Astrocyte of the spinal cord (primary cell): ENCODE measurements at regions not wholly inside any gene's neighbourhood (a gene's known extent, or its start where the extent isn't known, plus 50 kb on each side); places are given as distances from the start of the nearest gene placed in this dataset.
"Not testable (repeated sequence)": the region's sequence is repeated elsewhere in the genome, so short reads cannot be mapped to it uniquely, and the experiment has no call there.

Experiments used
- DNase-seq: peaks from one replicate; pipeline ENCODE4 v3.0.0; 2011; ENCODE audit warnings: low read depth, low spot score
- H3K4me3 ChIP-seq: 2 replicates; pipeline ENCODE4 v1.5.1; 2011; ENCODE audit warnings: low read depth, mild to moderate bottlenecking, low read length, moderate library complexity
- CTCF ChIP-seq: IDR thresholded peaks from 2 replicates; pipeline ENCODE4 v1.5.1; 2012; ENCODE audit warnings: low read depth, mild to moderate bottlenecking, low read length, inconsistent platforms
- in situ Hi-C: cut with HindIII; loops from 2 replicates; pipeline ENCODE4 v1.10.0; 2017; ENCODE audit warnings: low sequenced_read_pairs

- H3K4me3 ChIP-seq, result no peak overlapping the region
- DNase-seq, result no peak
- in situ Hi-C loops, result no loop called here
- TF ChIP-seq CTCF, result no peak
Measured at GRCh38 chr4:96390404-96390803, 550.5 kb downstream of the PDHA2 start.

- DNase-seq, result no peak
- in situ Hi-C loops, result no loop called here
- TF ChIP-seq CTCF, result no peak
- H3K4me3 ChIP-seq, result no peak overlapping the region
Measured at GRCh38 chr4:96395747-96396146, 555.9 kb downstream of the PDHA2 start.

DNA sequence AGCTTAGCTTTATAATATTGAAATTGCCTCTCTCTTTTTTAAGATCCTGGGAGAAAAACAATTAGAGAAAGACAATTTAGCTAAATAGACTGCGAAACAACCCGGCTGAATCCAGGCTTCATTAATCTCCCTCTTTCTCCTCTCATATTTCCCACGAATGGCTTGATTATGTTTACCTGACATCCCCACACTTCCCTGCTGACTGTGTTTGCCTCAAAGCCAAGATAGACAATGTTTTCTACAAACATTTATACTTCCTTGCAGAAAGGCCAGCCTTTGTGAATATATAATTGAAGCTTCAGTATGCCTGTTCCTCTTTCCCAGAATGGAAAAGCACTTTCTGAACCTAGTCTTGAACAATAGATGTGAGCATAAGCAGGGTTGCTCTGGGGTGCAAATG, 566.8 kb downstream of the PDHA2 start:
- in situ Hi-C loops, result no loop called here
- H3K4me3 ChIP-seq, result no peak overlapping the region
- no peak for DNase-seq
- no peak for TF ChIP-seq CTCF

DNA sequence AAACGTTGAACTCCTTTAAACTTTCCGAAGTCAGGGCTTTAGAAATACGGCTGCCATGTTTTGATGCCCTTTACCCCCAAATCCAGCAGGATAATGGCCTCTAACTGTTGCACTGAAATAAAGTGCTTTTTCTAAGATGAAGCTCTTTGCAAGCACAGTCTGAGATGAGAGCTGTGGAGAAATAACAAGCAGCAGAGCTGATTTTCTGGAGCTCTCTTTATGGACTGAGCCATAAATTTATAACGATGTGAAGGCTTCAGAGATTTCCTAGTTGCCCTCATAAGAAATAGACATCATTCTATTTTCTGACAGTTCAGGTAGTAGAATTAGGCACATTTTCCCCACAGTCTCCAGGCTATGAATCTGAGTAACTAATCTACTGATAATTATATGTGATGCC, 567.3 kb downstream of the PDHA2 start:
- in situ Hi-C loops, result no loop called here
- no peak for TF ChIP-seq CTCF
- no peak overlapping the region for H3K4me3 ChIP-seq
- no peak for DNase-seq

DNA sequence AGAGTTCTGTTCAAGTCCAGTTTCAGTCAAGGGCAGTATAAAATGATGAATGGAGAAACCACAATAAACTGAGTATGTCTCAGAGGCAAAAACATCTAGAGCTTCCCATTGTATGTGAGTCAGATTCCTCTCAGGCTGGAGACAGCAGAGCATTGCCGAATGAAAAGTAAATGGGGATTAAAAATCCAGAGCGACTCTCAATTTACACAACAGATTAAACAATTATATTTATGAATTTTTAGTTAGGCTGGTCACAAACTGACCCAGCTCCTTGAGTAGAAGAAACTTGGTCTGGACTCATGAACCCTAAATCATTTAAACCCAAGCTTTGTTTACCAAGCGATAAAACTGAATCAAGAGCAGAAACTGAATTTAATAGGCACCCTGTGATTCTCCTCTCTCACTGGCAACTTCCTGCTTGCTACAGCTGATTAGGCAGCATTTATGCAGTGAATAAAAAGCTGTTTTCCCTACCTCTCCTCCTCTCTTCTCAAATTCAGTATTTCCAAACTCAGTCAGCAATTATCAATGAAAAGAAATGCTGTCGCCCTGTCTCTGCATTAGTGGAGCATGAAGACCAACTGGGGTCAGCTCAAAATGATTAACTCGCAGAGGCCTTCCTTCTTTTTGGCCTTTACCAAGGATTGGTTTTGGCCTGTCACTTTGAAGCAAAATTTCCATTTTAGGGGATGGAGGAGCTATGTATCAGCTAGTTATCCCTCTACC, 568.0 kb downstream of the PDHA2 start:
- no peak overlapping the region for H3K4me3 ChIP-seq
- peak; percentile 38 for DNase-seq
- in situ Hi-C loops, result no loop called here
- no peak for TF ChIP-seq CTCF

GRCh38 chr4:96414853-96415252, 575.0 kb downstream of the PDHA2 start:
- DNase-seq, in situ Hi-C loops, H3K4me3 ChIP-seq: not testable (repeated sequence)

DNA sequence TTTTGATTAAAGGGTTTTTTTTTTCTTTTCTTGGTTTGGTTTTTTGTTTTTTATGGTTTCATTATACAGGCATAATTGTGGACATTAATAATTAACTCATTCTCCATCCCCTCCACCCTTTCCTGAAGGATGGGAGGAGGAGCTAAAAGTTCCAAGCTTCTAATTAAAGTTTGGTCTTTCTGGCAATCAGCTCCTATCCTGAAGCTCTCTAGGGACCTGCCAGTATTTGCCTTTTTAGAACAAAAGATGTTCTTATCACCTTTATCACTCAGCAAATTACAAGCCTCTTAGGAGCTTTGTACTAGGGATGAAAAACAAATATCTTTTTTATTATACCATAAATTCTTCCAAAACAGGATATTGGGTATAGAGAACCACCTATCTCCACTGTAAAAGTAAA, 589.8 kb downstream of the PDHA2 start:
- no peak overlapping the region for H3K4me3 ChIP-seq
- DNase-seq, result no peak
- in situ Hi-C loops, result no loop called here
- no peak for TF ChIP-seq CTCF
